ENCODE measurements at regions not wholly inside any gene's neighbourhood (a gene's known extent, or its start where the extent isn't known, plus 50 kb on each side); places are given as distances from the start of the nearest gene placed in this dataset.

DNA sequence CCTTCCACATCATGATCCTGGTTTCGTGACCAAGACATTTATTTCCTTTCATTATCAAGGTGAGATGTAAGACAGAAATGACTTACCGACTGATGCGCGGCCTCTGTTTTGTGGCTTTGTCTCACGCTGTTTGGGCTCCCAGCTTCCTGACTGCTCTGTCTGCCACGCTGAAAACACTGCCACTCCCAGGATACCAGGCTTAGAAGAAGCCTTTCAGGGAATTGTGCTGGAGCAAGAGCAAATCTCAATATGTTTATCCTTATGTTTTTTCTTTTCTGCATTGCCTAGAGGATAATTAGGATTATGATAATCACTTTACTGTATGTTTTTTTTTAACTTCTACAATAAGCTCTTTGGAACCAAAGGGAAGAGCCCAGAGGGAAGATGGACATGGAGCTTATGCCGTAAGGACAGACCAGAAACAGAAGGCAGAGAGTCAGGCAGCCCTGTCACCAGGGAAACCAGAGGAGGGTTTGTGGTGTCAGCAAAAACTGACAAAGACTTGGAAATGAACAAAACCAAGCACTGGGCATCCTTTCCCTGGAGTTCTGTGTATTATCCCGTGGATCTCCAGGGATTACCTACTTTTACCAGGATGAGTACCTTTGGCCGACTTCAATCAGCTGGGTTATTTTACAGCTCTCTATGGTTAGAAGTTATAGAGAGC, 68.2 kb upstream of the ISX start:
- in situ Hi-C loops (cut with HindIII; ENCODE audit: low sequenced_read_pairs): no loop called here
- TF ChIP-seq CTCF (IDR thresholded peaks at IDR 0.05; ENCODE audit: low read depth, low read length): no peak
- no peak for DNase-seq (ENCODE audit: low read depth, low spot score)
- H3K4me3 ChIP-seq (ENCODE audit: low read depth, low read length): no peak overlapping the region

GRCh38 chr22:34998921-34999320, 67.0 kb upstream of the ISX start:
- TF ChIP-seq CTCF (IDR thresholded peaks at IDR 0.05; ENCODE audit: low read depth, low read length): no peak
- in situ Hi-C loops (cut with HindIII; ENCODE audit: low sequenced_read_pairs): no loop called here
- DNase-seq (ENCODE audit: low read depth, low spot score): no peak
- H3K4me3 ChIP-seq (ENCODE audit: low read depth, low read length): no peak overlapping the region

- in situ Hi-C loops (cut with HindIII; ENCODE audit: low sequenced_read_pairs): no loop called here
- no peak for DNase-seq (ENCODE audit: low read depth, low spot score)
- TF ChIP-seq CTCF (IDR thresholded peaks at IDR 0.05; ENCODE audit: low read depth, low read length): no peak
- H3K4me3 ChIP-seq (ENCODE audit: low read depth, low read length): no peak overlapping the region
These were observed 57.7 kb upstream of the ISX start for GRCh38 chr22:35008213-35008612.

DNA sequence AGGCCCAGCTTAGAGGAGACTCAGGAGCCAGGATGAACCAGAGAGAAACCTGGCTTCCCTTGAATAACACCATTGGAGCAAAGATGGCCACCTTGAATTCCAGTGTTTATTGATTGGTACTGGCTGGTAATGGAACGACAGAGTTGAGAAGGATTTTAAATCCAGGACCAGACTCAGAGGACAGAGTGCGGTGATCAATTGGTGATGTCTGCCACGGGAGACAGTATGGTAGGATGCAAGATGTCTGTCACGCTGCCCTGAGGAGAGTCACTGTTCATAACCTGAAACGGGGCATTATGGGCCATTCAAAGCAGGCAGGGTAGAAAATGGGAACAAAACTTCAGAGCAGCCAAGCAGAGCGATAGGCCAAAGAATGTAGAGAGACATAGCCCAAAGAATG, 55.4 kb upstream of the ISX start:
- TF ChIP-seq CTCF (IDR thresholded peaks at IDR 0.05; ENCODE audit: low read depth, low read length): no peak
- no peak overlapping the region for H3K4me3 ChIP-seq (ENCODE audit: low read depth, low read length)
- no peak for DNase-seq (ENCODE audit: low read depth, low spot score)
- in situ Hi-C loops (cut with HindIII; ENCODE audit: low sequenced_read_pairs): no loop called here

GRCh38 chr22:35014812-35015211, 51.1 kb upstream of the ISX start:
- TF ChIP-seq CTCF (IDR thresholded peaks at IDR 0.05; ENCODE audit: low read depth, low read length): no peak
- H3K4me3 ChIP-seq (ENCODE audit: low read depth, low read length): no peak overlapping the region
- DNase-seq (ENCODE audit: low read depth, low spot score): no peak
- in situ Hi-C loops (cut with HindIII; ENCODE audit: low sequenced_read_pairs): no loop called here
